GM12878 (cell line): ENCODE measurements at regions not wholly inside any gene's neighbourhood (a gene's known extent, or its start where the extent isn't known, plus 50 kb on each side); places are given as distances from the start of the nearest gene placed in this dataset.

Experiments
- ATAC-seq: fragments of 200-7000 bp; cut with Tn5 transposase; 3 replicates; pipeline ENCODE4 v1.9.1; 2020; ENCODE audit warnings: mild to moderate bottlenecking, moderate library complexity
- BruUV-seq: library from RNA; stranded (reverse); fragments of 400-500 nt; replicated peaks from 2 replicates; lab custom pipeline; 2021; lab: Mats Ljungman, UMichigan
- CTCF ChIA-PET: fragments of 300-600 bp; sonication (Branson Sonifier 250); formaldehyde crosslinking; extraction: SDS; loops from one replicate; lab custom pipeline; 2021; ENCODE audit warnings: inconsistent platforms; lab: Yijun Ruan, JAX
- POLR2A ChIA-PET: fragments of 350-600 bp; formaldehyde crosslinking; extraction: SDS; loops from one replicate; lab custom pipeline; 2021; ENCODE audit warnings: inconsistent platforms; lab: Charles Lee
- RAD21 ChIA-PET: fragments of 300-600 bp; sonication (Branson Sonifier 250); formaldehyde crosslinking; loops from one replicate; lab custom pipeline; 2023; ENCODE audit warnings: antibody characterized with exemption; ENCODE audit not compliant: unreplicated experiment; lab: Charles Lee
- SMC1A ChIA-PET: fragments of 300-600 bp; sonication (Branson Sonifier 250); formaldehyde crosslinking; loops from one replicate; lab custom pipeline; 2023; ENCODE audit not compliant: unreplicated experiment, uncharacterized antibody; lab: Charles Lee
- DNase-seq: peaks from one replicate; pipeline ENCODE4 v3.0.0-alpha.2; 2011; ENCODE audit warnings: low read depth, low spot score
- FAIRE-seq: peaks from 3 replicates; lab custom pipeline; 2011; peaks lifted over from hg19 to GRCh38; lab: Jason Lieb, UNC
- H2AFZ ChIP-seq: 2 replicates; pipeline ENCODE4 v1.6.0; 2011; ENCODE audit warnings: low read depth, low read length, control low read depth; ENCODE audit not compliant: control insufficient read depth
- H3K27ac ChIP-seq: 2 replicates; pipeline ENCODE4 v1.5.1; 2011; ENCODE audit warnings: control low read depth; ENCODE audit not compliant: control insufficient read depth, insufficient read depth
- H3K27me3 ChIP-seq, 2 experiments: replicated peaks in 1 of 2; 2 replicates each; pipeline versions ENCODE4 v1.6.0 to v1.6.1; 2011; ENCODE audit warnings: low read length in 1 of 2; ENCODE audit not compliant: control insufficient read depth in 2 of 2, insufficient read depth in 2 of 2
- H3K36me3 ChIP-seq, 2 experiments: 2 replicates each; pipeline ENCODE4 v1.5.1; 2011; ENCODE audit warnings: low read length in 1 of 2; ENCODE audit not compliant: control insufficient read depth in 2 of 2, insufficient read depth in 2 of 2
- H3K4me1 ChIP-seq: 2 replicates; pipeline ENCODE4 v1.6.1; 2011; ENCODE audit warnings: mild to moderate bottlenecking, low read length, moderate library complexity, mixed read lengths; ENCODE audit not compliant: control insufficient read depth, insufficient read depth
- H3K4me2 ChIP-seq: 2 replicates; pipeline ENCODE4 v1.6.0; 2011; ENCODE audit warnings: control low read depth; ENCODE audit not compliant: control insufficient read depth, insufficient read depth
- H3K4me3 ChIP-seq: fragments of 200-600 bp; sonication (generic); 2 replicates; pipeline ENCODE4 v1.5.1; 2016
- H3K79me2 ChIP-seq: 2 replicates; pipeline ENCODE4 v1.6.0; 2011; ENCODE audit warnings: low read length; ENCODE audit not compliant: control insufficient read depth, insufficient read depth
- H3K9ac ChIP-seq: 2 replicates; pipeline ENCODE4 v1.8.0; 2011; ENCODE audit warnings: low read length, control low read depth, mixed read lengths; ENCODE audit not compliant: control insufficient read depth, insufficient read depth
- H3K9me3 ChIP-seq: replicated peaks from 3 replicates; pipeline ENCODE4 v1.5.1; 2011; ENCODE audit warnings: mild to moderate bottlenecking, low read length; ENCODE audit not compliant: control insufficient read depth, insufficient read depth
- H4K20me1 ChIP-seq: 2 replicates; pipeline ENCODE4 v1.6.0; 2011; ENCODE audit not compliant: control insufficient read depth, insufficient read depth
- ASH2L ChIP-seq: fragments of 300-600, 200-600 bp; sonication (generic); IDR thresholded peaks from 2 replicates; pipeline ENCODE4 v1.6.1; 2017; ENCODE audit warnings: low read depth, mild to moderate bottlenecking, borderline replicate concordance
- BRCA1 ChIP-seq: IDR thresholded peaks from 2 replicates; pipeline ENCODE4 v1.6.1; 2011; ENCODE audit warnings: low read depth, low read length, improper control_type of control experiment
- CREB1 ChIP-seq: IDR thresholded peaks from 2 replicates; pipeline ENCODE4 v1.6.1; 2012; ENCODE audit warnings: low read depth, mild to moderate bottlenecking, inconsistent platforms
- PML ChIP-seq: IDR thresholded peaks from 2 replicates; pipeline ENCODE4 v1.6.1; 2012; ENCODE audit warnings: low read length, inconsistent platforms
- SMAD5 ChIP-seq: IDR thresholded peaks from 2 replicates; pipeline ENCODE4 v1.6.1; 2016; ENCODE audit warnings: antibody characterized with exemption, low read depth
- SRF ChIP-seq, 2 experiments: IDR thresholded peaks; 2 replicates each; pipeline ENCODE4 v1.6.1; 2011; ENCODE audit warnings: low read depth in 2 of 2, low read length in 2 of 2, mild to moderate bottlenecking in 1 of 2, moderate library complexity in 1 of 2
- WGBS: methylation state at CpG from one replicate; pipeline ENCODE4 v1.1.6; 2016; ENCODE audit warnings: low lambda C conversion rate; ENCODE audit not compliant: insufficient replicate concordance, insufficient coverage; ENCODE audit errors: missing lambda C conversion rate; 5-methylcytosine and 5-hydroxymethylcytosine counted together
- in situ Hi-C: fragments of 300-500 bp; cut with MboI; formaldehyde crosslinking; loops from 9 replicates; pipeline ENCODE4 v1.14.3; 2018; ENCODE audit warnings: mixed read lengths
- intact Hi-C: fragments of 100-400 bp; cut with micrococcal nuclease; formaldehyde crosslinking; loops from one replicate; pipeline ENCODE4 v1.14.2; 2022; ENCODE audit not compliant: unreplicated experiment
- TF ChIP-seq, protein P1 (sequence below): IDR thresholded peaks from 2 replicates; pipeline ENCODE4 v1.6.1; 2011; ENCODE audit warnings: borderline replicate concordance, low read depth, mild to moderate bottlenecking, moderate library complexity, low read length; ENCODE audit not compliant: insufficient read depth, poor library complexity, severe bottlenecking
- TF ChIP-seq, protein P2 (sequence below): IDR thresholded peaks from 2 replicates; pipeline ENCODE4 v1.6.1; 2011; ENCODE audit warnings: low read depth, low read length, improper control_type of control experiment, borderline replicate concordance
- TF ChIP-seq, protein P3 (sequence below): IDR thresholded peaks from 2 replicates; pipeline ENCODE4 v1.6.1; 2011; ENCODE audit warnings: mild to moderate bottlenecking, low read depth, low read length, moderate library complexity; ENCODE audit not compliant: insufficient replicate concordance

DNA sequence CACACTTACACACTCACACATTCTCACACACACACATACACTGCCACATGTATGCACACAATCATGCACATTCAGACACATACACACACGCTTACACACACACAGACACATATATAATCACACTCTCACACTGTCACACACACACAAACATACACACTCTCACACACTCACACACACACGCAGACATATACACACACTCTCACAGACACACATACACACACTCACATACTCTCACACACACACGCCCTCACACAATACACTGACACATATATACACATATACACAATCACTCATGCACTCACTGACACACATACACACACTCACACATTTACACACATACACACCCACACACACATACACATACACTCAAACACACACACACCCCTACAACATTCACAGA lies 435.3 kb upstream of the FRG1 start:
- no peaks in the 10 kb centered on the region for H3K4me1 ChIP-seq
- BruUV-seq: no TSS peak
- no peak overlapping the region for H3K4me3 ChIP-seq
- H3K79me2 ChIP-seq: no peaks in the 10 kb centered on the region
- H4K20me1 ChIP-seq: no peaks in the 10 kb centered on the region
- no peak for ATAC-seq
- H3K36me3 ChIP-seq: no peaks in the 10 kb centered on the region
- H2AFZ ChIP-seq: no peak overlapping the region
- SMC1A ChIA-PET: no interaction called here
- no peaks in the 10 kb centered on the region for H3K27me3 ChIP-seq
- H3K4me2 ChIP-seq: no peak overlapping the region
- TF ChIP-seq, protein P1, sequence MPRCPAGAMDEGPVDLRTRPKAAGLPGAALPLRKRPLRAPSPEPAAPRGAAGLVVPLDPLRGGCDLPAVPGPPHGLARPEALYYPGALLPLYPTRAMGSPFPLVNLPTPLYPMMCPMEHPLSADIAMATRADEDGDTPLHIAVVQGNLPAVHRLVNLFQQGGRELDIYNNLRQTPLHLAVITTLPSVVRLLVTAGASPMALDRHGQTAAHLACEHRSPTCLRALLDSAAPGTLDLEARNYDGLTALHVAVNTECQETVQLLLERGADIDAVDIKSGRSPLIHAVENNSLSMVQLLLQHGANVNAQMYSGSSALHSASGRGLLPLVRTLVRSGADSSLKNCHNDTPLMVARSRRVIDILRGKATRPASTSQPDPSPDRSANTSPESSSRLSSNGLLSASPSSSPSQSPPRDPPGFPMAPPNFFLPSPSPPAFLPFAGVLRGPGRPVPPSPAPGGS: peak; percentile 84
- TF ChIP-seq, protein P2, sequence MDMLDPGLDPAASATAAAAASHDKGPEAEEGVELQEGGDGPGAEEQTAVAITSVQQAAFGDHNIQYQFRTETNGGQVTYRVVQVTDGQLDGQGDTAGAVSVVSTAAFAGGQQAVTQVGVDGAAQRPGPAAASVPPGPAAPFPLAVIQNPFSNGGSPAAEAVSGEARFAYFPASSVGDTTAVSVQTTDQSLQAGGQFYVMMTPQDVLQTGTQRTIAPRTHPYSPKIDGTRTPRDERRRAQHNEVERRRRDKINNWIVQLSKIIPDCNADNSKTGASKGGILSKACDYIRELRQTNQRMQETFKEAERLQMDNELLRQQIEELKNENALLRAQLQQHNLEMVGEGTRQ: no peak
- TF ChIP-seq SMAD5 (no peak), BRCA1 (no peak), ASH2L (no peak), PML (no peak), SRF (IDR thresholded peaks at IDR 0.05; ENCODE audit: low read depth in 2 of 2, low read length in 2 of 2) (no peak), CREB1 (no peak)
- TF ChIP-seq, protein P3, sequence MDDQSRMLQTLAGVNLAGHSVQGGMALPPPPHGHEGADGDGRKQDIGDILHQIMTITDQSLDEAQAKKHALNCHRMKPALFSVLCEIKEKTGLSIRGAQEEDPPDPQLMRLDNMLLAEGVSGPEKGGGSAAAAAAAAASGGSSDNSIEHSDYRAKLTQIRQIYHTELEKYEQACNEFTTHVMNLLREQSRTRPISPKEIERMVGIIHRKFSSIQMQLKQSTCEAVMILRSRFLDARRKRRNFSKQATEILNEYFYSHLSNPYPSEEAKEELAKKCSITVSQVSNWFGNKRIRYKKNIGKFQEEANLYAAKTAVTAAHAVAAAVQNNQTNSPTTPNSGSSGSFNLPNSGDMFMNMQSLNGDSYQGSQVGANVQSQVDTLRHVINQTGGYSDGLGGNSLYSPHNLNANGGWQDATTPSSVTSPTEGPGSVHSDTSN: no peak
- TF ChIP-seq, all 136 proteins: peak for 1
- WGBS: 36% methylated on average over 3 of the region's 3 CpGs
- Histone ChIP-seq H3K9ac (no peak overlapping the region), H3K9me3 (no peaks in the 10 kb centered on the region), H3K27ac (no peak overlapping the region)
- FAIRE-seq (no peak), DNase-seq (no peak)
- in situ Hi-C loops (no loop called here), intact Hi-C loops (no loop called here)
- ChIA-PET RAD21 (no interaction called here), CTCF (no interaction called here), POLR2A (no interaction called here)
